ENCODE measurements at regions not wholly inside any gene's neighbourhood (a gene's known extent, or its start where the extent isn't known, plus 50 kb on each side); places are given as distances from the start of the nearest gene placed in this dataset.
"Not testable (repeated sequence)": the region's sequence is repeated elsewhere in the genome, so short reads cannot be mapped to it uniquely, and the experiment has no call there.

DNA sequence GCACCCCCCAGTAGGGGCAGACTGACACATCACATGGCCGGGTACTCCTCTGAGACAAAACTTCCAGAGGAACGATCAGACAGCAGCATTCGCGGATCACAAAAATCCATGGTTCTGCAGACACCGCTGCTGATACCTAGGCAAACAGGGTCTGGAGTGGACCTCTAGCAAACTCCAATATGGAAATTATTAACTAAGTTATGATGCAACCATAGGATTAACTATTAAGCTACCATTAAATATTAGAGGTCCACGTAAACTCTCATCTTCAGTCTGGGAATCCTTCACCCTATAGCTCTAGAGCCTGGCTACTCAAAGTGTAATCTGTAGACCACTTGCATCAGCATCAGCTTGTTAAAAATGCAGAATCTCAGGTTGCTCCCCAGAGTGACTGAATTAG, 191.1 kb upstream of the ANO5 start:
- TF ChIP-seq POLR2A, POLR2AphosphoS5 (IDR thresholded peaks at IDR 0.05): not testable (repeated sequence)
- TF ChIP-seq, protein P1, sequence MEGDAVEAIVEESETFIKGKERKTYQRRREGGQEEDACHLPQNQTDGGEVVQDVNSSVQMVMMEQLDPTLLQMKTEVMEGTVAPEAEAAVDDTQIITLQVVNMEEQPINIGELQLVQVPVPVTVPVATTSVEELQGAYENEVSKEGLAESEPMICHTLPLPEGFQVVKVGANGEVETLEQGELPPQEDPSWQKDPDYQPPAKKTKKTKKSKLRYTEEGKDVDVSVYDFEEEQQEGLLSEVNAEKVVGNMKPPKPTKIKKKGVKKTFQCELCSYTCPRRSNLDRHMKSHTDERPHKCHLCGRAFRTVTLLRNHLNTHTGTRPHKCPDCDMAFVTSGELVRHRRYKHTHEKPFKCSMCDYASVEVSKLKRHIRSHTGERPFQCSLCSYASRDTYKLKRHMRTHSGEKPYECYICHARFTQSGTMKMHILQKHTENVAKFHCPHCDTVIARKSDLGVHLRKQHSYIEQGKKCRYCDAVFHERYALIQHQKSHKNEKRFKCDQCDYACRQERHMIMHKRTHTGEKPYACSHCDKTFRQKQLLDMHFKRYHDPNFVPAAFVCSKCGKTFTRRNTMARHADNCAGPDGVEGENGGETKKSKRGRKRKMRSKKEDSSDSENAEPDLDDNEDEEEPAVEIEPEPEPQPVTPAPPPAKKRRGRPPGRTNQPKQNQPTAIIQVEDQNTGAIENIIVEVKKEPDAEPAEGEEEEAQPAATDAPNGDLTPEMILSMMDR (IDR thresholded peaks at IDR 0.05), result not testable (repeated sequence)
